ENCODE measurements at regions not wholly inside any gene's neighbourhood (a gene's known extent, or its start where the extent isn't known, plus 50 kb on each side); places are given as distances from the start of the nearest gene placed in this dataset.

DNA sequence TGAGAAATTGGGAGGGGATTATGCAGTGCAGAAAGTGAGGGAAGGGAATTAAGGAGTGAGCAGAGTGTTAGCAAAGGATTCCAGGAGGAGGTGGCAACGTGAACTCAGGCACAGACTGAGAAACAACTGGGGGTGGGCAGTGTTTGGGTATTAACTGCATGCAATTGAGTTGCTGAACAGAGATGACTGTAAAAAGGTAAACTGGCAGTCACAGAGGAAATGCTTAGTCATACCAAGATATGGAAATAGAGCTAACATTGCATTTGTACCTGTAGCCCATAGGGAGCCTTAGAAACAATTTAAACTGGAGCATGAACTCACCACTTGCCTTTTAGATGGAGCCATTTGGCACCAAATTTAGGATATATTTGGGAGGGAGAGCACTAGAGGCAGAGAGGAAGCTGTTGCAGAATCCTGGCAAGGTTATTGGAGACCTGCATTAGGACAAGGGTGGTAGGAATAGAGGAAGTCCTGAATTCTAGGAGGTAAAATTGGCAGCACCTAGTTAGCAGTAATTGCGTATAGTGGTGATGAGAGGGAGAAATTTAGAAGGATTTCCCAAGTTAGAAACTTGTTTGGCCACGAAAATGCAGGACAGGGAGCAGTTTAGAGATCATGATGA, 100.6 kb upstream of the FRY start:
- TF ChIP-seq, protein P1, sequence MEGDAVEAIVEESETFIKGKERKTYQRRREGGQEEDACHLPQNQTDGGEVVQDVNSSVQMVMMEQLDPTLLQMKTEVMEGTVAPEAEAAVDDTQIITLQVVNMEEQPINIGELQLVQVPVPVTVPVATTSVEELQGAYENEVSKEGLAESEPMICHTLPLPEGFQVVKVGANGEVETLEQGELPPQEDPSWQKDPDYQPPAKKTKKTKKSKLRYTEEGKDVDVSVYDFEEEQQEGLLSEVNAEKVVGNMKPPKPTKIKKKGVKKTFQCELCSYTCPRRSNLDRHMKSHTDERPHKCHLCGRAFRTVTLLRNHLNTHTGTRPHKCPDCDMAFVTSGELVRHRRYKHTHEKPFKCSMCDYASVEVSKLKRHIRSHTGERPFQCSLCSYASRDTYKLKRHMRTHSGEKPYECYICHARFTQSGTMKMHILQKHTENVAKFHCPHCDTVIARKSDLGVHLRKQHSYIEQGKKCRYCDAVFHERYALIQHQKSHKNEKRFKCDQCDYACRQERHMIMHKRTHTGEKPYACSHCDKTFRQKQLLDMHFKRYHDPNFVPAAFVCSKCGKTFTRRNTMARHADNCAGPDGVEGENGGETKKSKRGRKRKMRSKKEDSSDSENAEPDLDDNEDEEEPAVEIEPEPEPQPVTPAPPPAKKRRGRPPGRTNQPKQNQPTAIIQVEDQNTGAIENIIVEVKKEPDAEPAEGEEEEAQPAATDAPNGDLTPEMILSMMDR (IDR thresholded peaks at IDR 0.05): no peak
- TF ChIP-seq POLR2A (IDR thresholded peaks at IDR 0.05): no peak
